ENCODE measurements at regions not wholly inside any gene's neighbourhood (a gene's known extent, or its start where the extent isn't known, plus 50 kb on each side); places are given as distances from the start of the nearest gene placed in this dataset.

- no peak for DNase-seq (ENCODE audit: low spot score)
These were observed 215.1 kb upstream of the SORCS1 start for GRCh38 chr10:107379601-107380000.

DNA sequence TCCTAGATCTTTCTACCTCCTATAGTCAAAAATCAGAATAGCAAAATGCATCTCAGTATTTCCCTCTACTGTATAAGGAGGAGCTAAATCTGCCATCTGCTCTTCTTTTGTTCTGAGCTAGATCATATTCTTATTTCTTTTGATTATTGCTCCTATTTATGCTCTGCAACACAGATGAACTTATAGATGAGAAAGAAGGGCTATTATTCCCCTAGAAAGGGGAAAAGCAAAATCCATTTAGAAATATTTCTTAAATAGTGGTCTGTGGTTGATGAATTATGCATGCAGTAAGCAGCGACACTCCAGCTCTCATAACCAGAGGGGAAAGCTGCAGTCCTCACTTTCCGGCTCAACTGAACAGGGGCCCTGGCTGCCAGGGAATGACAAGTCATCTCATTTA is 207.3 kb upstream of the SORCS1 start:
- DNase-seq (ENCODE audit: low spot score) = no peak

- DNase-seq (ENCODE audit: low spot score) = no peak
These were observed 200.4 kb upstream of the SORCS1 start for GRCh38 chr10:107364872-107365271.

DNA sequence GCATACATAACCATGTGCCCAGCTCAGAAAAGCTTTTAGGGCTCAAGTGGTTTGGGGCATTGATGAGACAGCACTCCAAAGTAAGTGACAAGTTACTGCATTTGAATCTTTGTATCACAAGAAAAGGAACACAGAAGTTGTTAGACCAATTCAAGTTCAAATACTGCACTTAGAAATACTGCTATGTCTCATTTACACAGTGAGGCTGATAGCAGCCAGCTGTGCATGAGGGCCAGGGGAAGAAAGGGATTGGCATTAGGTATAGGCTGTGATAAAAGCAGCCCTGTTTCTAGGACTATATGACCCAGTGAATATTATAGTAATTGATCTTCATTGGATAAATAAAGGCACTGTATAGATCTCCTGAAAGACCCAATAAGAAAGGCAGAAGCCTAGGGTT is 197.8 kb upstream of the SORCS1 start:
- no peak for DNase-seq (ENCODE audit: low spot score)

GRCh38 chr10:107357033-107357432 is 192.5 kb upstream of the SORCS1 start:
- no peak for DNase-seq (ENCODE audit: low spot score)

- DNase-seq (ENCODE audit: low spot score) = peak; percentile 2
These were observed 191.9 kb upstream of the SORCS1 start for GRCh38 chr10:107356396-107356795.

GRCh38 chr10:107342711-107343110 is 178.2 kb upstream of the SORCS1 start:
- no peak for DNase-seq (ENCODE audit: low spot score)

- peak; percentile 38 for DNase-seq (ENCODE audit: low spot score)
These were observed 176.8 kb upstream of the SORCS1 start for GRCh38 chr10:107341281-107341680.

DNA sequence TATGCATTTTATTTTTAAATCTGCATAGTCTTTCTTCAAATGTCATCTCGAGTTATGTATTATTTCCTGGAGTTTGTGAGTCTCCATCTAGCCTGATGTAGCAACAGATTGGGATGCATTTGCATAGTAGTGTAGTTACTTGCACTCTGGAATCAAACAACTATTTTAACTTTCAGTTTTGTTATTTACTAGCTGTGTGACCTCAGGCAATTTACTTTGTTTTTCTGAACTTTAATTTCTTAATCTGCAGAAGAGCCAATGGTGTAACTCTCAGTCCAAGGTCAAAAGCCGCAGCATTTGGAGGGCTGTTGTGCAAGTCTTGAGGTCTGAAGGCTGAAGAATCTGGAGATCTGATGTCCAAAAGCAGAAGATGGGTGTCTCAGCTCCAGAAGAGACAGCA is 175.8 kb upstream of the SORCS1 start:
- no peak for DNase-seq (ENCODE audit: low spot score)

DNA sequence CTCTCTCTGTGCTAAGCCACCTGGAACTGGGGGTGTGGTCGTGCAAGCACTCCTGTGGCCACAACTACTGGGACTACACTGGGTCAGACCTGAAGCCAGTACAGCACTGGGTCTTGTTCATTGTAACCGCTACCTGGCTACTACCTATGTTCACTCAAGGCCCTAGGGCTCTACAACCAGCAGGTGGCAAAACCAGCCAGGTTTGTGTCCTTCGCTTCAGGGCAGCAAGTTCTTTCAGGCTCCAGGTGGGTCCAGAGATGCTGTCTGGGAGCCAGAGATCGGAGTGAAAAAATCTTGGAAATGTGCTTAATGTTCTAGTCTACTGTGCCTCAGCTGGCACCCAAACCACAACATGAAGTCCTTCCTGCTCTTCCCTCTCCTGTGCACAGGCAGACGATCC is 171.6 kb upstream of the SORCS1 start:
- no peak for DNase-seq (ENCODE audit: low spot score)

DNA sequence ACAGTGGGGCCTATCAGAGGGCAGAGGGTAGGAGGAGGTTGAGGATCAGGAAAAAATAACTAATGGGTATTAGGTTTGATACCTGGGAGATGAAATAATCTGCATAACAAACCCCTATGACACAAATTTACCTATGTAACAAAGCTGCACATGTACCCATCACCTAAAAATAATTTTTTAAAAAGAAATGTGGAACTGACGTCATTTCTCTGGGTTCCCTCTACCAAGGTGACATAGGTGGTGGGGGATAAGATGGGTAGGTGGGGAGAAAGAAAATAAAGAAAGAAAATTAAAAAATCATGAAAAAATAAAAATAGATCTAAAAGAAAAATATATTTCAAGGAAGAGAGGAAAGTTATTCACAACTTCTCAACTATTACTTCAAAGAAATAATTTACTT is 153.1 kb upstream of the SORCS1 start:
- no peak for DNase-seq (ENCODE audit: low spot score)

DNA sequence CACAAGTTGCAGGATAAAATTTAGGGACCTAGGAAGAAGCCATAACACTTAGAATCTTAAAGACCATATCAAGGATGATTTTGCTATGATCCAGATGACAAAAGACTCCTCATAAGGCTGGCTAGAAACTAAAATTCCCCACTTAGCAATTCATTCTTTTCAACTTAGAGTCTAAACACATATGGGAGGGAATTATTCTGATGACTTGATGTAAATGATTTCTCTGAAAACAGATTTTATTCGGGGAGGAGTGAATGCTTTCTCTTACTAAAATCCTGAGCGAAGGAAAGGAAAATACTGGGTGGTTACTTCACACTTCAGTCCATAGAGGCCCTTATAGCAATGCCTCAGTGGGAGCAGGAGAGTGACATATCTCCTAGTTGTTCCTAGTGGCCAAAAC is 138.7 kb upstream of the SORCS1 start:
- DNase-seq (ENCODE audit: low spot score) = no peak

DNA sequence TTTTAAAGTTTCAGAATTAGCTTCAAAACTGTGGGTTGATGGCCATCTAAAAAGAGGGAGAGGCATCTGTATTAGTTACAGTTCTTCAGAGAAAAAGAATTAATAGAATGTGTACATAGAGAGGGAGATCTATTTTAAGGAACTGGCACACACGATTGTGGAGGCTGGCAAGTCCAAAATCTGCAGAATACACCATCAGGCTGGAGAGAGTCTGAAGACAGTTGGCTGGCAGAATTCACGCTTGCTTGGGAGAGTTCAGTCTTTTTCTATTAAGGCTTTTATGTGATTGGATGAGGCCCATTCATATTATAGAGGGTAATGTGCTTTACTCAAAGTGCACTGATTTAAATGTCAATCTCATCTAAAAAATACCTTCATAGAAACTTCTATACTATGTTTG is 135.1 kb upstream of the SORCS1 start:
- DNase-seq (ENCODE audit: low spot score) = no peak

DNA sequence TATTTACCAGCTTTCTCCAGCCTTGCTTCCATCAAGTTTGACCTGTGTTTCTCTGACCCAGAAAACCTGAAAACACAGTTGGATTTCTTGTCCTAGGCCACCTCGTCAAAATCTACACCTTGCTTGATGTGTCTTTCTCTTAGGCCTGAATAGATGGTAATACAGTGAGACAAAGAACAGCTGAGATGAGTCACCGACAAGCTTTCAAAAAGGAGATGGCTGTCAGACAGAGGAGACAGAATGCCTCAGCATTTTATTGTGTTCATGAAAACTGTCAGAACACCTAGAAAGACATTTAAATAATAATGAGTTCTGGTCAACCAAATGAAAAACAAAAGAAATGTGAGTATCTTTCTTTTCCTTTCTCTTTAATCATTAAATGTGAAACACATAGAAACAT is 119.7 kb upstream of the SORCS1 start:
- DNase-seq (ENCODE audit: low spot score) = no peak

DNA sequence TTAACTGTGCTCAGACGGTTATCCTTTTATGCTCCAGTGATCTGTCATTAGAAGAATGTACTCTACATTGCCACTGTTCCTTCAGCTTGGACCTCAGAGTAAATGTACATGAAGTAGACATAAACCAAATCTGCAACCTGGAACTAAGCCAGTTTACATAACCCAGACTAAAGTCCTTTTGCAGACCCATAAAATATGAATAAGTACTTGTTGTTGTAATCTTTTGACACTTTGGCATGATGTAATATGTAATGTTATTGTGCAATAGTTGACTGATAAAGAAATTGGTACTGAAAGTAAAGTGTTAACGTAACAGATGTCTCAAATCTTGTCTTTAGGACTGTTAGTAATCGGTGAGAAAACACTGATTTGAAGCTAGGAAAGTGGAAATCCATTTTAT is 115.8 kb upstream of the SORCS1 start:
- no peak for DNase-seq (ENCODE audit: low spot score)

DNA sequence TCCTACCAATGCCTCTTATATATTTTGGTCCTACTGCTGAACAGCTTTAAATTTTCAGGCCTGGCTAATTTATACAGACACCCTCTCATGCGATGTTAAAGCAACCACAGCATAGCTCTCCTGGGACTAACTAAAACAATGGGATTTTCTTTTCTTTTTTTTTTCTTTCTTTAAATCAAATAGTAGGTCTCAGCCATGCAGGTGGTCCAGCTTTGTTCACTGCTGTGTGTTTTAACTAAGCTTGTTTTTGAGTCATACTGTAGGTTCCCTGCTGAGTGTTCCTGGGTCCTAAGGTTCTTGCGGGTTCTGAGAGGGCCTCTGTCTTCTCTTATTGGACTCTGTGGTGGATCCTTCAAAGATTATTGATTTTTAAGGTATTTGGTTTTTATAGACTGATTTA is 113.1 kb upstream of the SORCS1 start:
- no peak for DNase-seq (ENCODE audit: low spot score)

GRCh38 chr10:107275806-107276205 is 111.3 kb upstream of the SORCS1 start:
- DNase-seq (ENCODE audit: low spot score) = no peak

GRCh38 chr10:107269626-107270025 is 105.1 kb upstream of the SORCS1 start:
- DNase-seq (ENCODE audit: low spot score) = no peak

DNA sequence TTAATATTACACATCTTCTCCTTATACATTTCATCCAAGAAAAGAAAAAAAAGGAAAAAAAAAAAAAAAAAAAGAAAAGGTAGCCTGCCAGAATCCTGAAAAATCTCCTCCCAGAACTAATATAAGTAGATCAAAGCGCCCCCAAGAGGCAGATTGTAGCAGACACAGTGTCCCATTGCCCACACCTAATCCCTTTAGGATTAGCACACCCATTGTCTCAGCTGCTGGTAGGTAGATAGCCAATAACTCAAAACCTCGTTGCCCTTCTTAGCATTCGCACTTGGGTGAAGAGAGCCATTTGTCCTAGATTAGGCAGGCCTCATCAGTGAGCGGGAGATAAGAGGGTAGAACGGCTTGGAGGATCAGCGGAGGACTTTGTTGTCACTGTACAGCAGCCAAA is 100.2 kb upstream of the SORCS1 start:
- no peak for DNase-seq (ENCODE audit: low spot score)

DNA sequence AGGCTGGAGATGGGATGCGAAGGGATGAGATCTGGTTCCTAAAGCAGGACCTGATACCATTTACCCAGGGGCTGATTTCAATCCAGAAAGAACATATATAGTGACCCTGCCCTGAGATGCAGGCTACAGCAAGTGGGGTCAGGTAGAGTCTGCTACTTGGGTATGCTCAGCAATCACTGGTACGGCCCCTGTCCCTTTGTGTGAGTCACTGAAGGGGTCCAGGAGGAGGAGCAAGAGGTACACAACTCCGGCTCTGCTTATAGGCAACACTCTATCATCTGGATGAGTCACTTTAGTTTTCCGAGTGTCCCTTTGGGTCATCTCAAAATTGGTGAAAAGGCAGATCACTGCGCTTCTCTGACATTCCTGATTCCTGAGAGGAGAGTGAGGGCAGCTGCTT is 79.6 kb upstream of the SORCS1 start:
- DNase-seq (ENCODE audit: low spot score) = no peak

DNA sequence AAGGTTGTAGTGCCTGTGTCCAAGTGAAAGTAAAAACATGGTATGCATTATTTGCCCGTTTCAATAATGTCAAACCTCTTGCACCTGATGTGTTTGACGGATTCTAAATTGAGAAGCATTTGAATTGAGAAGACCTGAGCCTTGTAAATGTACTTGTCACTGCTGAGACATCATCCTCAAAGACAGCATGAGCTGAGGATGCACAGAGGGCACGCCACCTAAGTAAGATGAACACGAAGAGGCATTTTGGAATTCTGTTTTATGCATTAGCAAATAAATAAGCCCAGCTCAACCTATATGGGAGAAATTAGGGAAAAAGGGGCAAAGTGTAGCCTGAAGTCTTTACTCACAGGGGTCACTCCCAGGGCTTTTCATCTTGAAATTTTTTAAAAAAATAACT is 73.8 kb upstream of the SORCS1 start:
- DNase-seq (ENCODE audit: low spot score) = no peak

DNA sequence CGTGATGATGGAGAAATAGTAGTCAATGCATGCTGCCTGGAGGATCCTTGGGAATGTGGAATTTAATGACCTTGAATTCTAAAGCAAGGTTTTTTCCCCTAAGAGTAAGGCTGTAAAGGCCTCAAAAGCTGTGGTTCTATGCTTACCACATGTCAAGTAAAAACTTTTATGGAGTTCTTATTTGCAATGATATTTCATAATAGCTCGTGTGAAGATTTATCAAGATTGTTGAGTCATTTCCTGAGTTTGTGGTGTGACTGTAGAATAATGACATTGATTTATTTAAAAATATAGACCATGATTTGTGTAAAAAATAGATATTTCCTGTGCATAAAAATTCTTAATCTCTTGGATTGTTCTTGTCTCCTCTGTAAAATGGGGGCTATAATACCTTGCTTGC is 67.5 kb upstream of the SORCS1 start:
- no peak for DNase-seq (ENCODE audit: low spot score)

- DNase-seq (ENCODE audit: low spot score) = no peak
These were observed 66.4 kb upstream of the SORCS1 start for GRCh38 chr10:107230887-107231286.

- no peak for DNase-seq (ENCODE audit: low spot score)
These were observed 51.2 kb upstream of the SORCS1 start for GRCh38 chr10:107215681-107216080.

Data from kidney tubule cell (primary cell).